WTC11 (cell line): ENCODE measurements at regions not wholly inside any gene's neighbourhood (a gene's known extent, or its start where the extent isn't known, plus 50 kb on each side); places are given as distances from the start of the nearest gene placed in this dataset.

Experiments
- ATAC-seq: fragments of 200-7000 bp; cut with Tn5 transposase; 2 replicates; pipeline ENCODE4 v1.10.0; 2021; ENCODE audit warnings: mild to moderate bottlenecking, moderate library complexity
- CTCF ChIA-PET: fragments of 300-600 bp; sonication (Branson Sonifier 250); formaldehyde crosslinking; loops from one replicate; lab custom pipeline; 2021; ENCODE audit warnings: antibody characterized with exemption; lab: Charles Lee
- POLR2A ChIA-PET: fragments of 350-600 bp; sonication (Branson Sonifier 250); formaldehyde crosslinking; loops from one replicate; lab custom pipeline; 2021; ENCODE audit warnings: antibody characterized with exemption; lab: Charles Lee
- DNase-seq: peaks from one replicate; pipeline ENCODE4 v3.0.0; 2021; ENCODE audit warnings: low spot score
- H3K27ac Mint-ChIP-seq: 2 replicates; pipeline ENCODE4 v1.8.0; 2021; ENCODE audit warnings: mixed read lengths
- H3K27me3 Mint-ChIP-seq: 2 replicates; pipeline ENCODE4 v1.8.0; 2021; ENCODE audit warnings: low read depth, mild to moderate bottlenecking, moderate library complexity, mixed read lengths
- H3K36me3 Mint-ChIP-seq: 2 replicates; pipeline ENCODE4 v1.8.0; 2021; ENCODE audit warnings: mixed read lengths
- H3K4me1 Mint-ChIP-seq: 2 replicates; pipeline ENCODE4 v1.8.0; 2022; ENCODE audit warnings: mixed read lengths
- H3K4me3 Mint-ChIP-seq: 2 replicates; pipeline ENCODE4 v1.8.0; 2021; ENCODE audit warnings: mild to moderate bottlenecking, moderate library complexity, mixed read lengths
- H3K9me3 Mint-ChIP-seq: 2 replicates; pipeline ENCODE4 v1.8.0; 2021; ENCODE audit warnings: mixed read lengths
- CBFB ChIP-seq: sonication (generic); formaldehyde crosslinking; IDR thresholded peaks from 2 replicates; pipeline ENCODE4 v1.8.1; 2022; ENCODE audit warnings: mild to moderate bottlenecking, low read depth, missing genetic modification reagents
- FOXJ3 ChIP-seq: sonication (generic); formaldehyde crosslinking; IDR thresholded peaks from 2 replicates; pipeline ENCODE4 v1.9.0; 2021; ENCODE audit warnings: missing genetic modification reagents, mild to moderate bottlenecking, borderline replicate concordance
- JAZF1 ChIP-seq: fragments of 250-450 bp; sonication (Bioruptor Pico); IDR thresholded peaks from 2 replicates; pipeline ENCODE4 v1.9.0; 2021; ENCODE audit warnings: moderate library complexity, mild to moderate bottlenecking, inconsistent platforms
- KAT7 ChIP-seq: sonication (generic); formaldehyde crosslinking; IDR thresholded peaks from 2 replicates; pipeline ENCODE4 v1.8.1; 2023; ENCODE audit warnings: missing genetic modification reagents, mild to moderate bottlenecking, borderline replicate concordance
- NR2C2 ChIP-seq: sonication (generic); formaldehyde crosslinking; IDR thresholded peaks from 2 replicates; pipeline ENCODE4 v1.8.0; 2022; ENCODE audit warnings: mild to moderate bottlenecking, missing genetic modification reagents
- NR3C1 ChIP-seq: sonication (generic); formaldehyde crosslinking; conservative IDR thresholded peaks from 2 replicates; pipeline ENCODE4 v1.8.1; 2023; ENCODE audit warnings: low read depth, mild to moderate bottlenecking, missing genetic modification reagents
- TP53 ChIP-seq: sonication (generic); formaldehyde crosslinking; IDR thresholded peaks from 2 replicates; pipeline ENCODE4 v1.8.1; 2023; ENCODE audit warnings: mild to moderate bottlenecking, missing genetic modification reagents
- ZNF263 ChIP-seq: sonication (generic); formaldehyde crosslinking; IDR thresholded peaks from 2 replicates; pipeline ENCODE4 v1.8.1; 2022; ENCODE audit warnings: low read depth, mild to moderate bottlenecking, moderate library complexity, missing genetic modification reagents
- ZNF396 ChIP-seq: fragments of 250-450 bp; sonication (Bioruptor Pico); IDR thresholded peaks from 2 replicates; pipeline ENCODE4 v1.8.0; 2021; ENCODE audit warnings: mild to moderate bottlenecking, moderate library complexity, borderline replicate concordance
- TF ChIP-seq, protein P1 (sequence below): sonication (generic); formaldehyde crosslinking; IDR thresholded peaks from 2 replicates; pipeline ENCODE4 v1.8.0; 2022; ENCODE audit warnings: mild to moderate bottlenecking, missing genetic modification reagents
- TF ChIP-seq, protein P2 (sequence below): sonication (generic); formaldehyde crosslinking; IDR thresholded peaks from 2 replicates; pipeline ENCODE4 v1.8.1; 2023; ENCODE audit warnings: mild to moderate bottlenecking, moderate library complexity, missing genetic modification reagents
- TF ChIP-seq, protein P3 (sequence below): sonication (generic); formaldehyde crosslinking; IDR thresholded peaks from 2 replicates; pipeline ENCODE4 v1.8.0; 2023; ENCODE audit warnings: missing genetic modification reagents, mild to moderate bottlenecking, borderline replicate concordance
- TF ChIP-seq, protein P4 (sequence below): sonication (generic); formaldehyde crosslinking; IDR thresholded peaks from 2 replicates; pipeline ENCODE4 v1.8.1; 2023; ENCODE audit warnings: mild to moderate bottlenecking, missing genetic modification reagents
- TF ChIP-seq, protein P5 (sequence below): sonication (generic); formaldehyde crosslinking; IDR thresholded peaks from 2 replicates; pipeline ENCODE4 v1.8.1; 2022; ENCODE audit warnings: low read depth, missing genetic modification reagents, borderline replicate concordance
- TF ChIP-seq, protein P6 (sequence below): fragments of 250-450 bp; sonication (Bioruptor Pico); IDR thresholded peaks from 2 replicates; pipeline ENCODE4 v1.9.0; 2021; ENCODE audit warnings: mild to moderate bottlenecking
- TF ChIP-seq, protein P7 (sequence below): sonication (generic); formaldehyde crosslinking; conservative IDR thresholded peaks from 2 replicates; pipeline ENCODE4 v1.8.1; 2023; ENCODE audit warnings: mild to moderate bottlenecking, low read depth, missing genetic modification reagents, moderate library complexity
- TF ChIP-seq, protein P8 (sequence below): sonication (generic); formaldehyde crosslinking; IDR thresholded peaks from 2 replicates; pipeline ENCODE4 v1.8.1; 2022; ENCODE audit warnings: mild to moderate bottlenecking, missing genetic modification reagents, moderate library complexity, borderline replicate concordance

DNA sequence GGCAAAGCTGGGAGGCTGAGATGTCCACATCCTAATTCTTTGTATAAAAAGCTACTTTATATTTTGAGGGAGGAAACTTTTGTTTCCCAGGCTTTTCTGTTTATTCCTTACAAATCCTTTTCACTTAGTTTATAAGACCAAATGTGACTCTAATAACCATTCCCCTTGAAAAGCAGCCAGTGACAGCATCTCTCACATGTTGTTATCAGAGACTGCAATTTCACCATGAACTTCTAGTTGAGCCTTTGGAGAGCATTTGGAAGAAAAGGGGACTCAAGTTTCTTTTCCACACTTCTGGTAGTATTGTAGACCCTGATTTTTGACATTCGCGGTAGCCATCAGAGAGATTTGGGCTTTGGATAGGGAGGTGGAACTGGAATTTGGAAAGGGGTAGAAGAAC lies 215.8 kb downstream of the RNF144B start:
- TF ChIP-seq ZNF263 (CRISPR knock-in tag) (no peak), NR2C2 (CRISPR knock-in tag) (no peak), CBFB (no peak), NR3C1 (CRISPR knock-in tag) (no peak), JAZF1 (CRISPR knock-in tag) (no peak), ZNF396 (CRISPR knock-in tag) (no peak)
- TF ChIP-seq, protein P1, sequence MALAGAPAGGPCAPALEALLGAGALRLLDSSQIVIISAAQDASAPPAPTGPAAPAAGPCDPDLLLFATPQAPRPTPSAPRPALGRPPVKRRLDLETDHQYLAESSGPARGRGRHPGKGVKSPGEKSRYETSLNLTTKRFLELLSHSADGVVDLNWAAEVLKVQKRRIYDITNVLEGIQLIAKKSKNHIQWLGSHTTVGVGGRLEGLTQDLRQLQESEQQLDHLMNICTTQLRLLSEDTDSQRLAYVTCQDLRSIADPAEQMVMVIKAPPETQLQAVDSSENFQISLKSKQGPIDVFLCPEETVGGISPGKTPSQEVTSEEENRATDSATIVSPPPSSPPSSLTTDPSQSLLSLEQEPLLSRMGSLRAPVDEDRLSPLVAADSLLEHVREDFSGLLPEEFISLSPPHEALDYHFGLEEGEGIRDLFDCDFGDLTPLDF (CRISPR knock-in tag): no peak
- TF ChIP-seq, protein P2, sequence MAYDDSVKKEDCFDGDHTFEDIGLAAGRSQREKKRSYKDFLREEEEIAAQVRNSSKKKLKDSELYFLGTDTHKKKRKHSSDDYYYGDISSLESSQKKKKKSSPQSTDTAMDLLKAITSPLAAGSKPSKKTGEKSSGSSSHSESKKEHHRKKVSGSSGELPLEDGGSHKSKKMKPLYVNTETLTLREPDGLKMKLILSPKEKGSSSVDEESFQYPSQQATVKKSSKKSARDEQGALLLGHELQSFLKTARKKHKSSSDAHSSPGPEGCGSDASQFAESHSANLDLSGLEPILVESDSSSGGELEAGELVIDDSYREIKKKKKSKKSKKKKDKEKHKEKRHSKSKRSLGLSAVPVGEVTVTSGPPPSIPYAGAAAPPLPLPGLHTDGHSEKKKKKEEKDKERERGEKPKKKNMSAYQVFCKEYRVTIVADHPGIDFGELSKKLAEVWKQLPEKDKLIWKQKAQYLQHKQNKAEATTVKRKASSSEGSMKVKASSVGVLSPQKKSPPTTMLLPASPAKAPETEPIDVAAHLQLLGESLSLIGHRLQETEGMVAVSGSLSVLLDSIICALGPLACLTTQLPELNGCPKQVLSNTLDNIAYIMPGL (CRISPR knock-in tag): no peak
- TF ChIP-seq, all 79 proteins: peak for 0
- DNase-seq: no peak
- ChIA-PET CTCF (no interaction called here), POLR2A (interaction anchor here (0.5 kb wide), 1 partner anchor 14 kb away, joined by 3 read pairs; no protein-coding TSS in a partner anchor)
- Mint-ChIP-seq H3K4me3 (no peak overlapping the region), H3K4me1 (peaks cover 4% of the 10 kb centered on the region), H3K36me3 (peaks cover 6% of the 10 kb centered on the region; the same call in 1 of the 2 replicates), H3K27me3 (no peaks in the 10 kb centered on the region), H3K9me3 (peaks cover 10% of the 10 kb centered on the region), H3K27ac (no peak overlapping the region)
- ATAC-seq: no peak

DNA sequence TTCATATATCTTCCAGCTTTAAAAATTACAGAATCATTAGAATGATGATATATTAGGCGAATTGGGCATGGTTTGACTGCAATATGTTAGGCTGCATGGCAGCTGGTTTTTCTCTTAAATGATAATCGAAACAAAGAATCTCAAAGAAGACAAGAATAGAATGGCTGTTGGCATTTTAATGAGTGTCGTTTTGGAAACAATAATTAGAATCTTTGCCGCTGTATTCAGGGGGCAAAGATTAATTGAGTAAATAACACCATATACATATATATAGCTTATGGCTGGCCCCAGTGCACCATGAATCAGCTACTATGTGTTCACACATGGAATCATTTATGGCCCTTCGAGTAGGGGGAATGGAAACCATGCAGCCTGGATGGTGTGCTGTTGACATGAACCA lies 216.2 kb downstream of the RNF144B start:
- no peaks in the 10 kb centered on the region for H3K27me3 Mint-ChIP-seq
- CTCF ChIA-PET: no interaction called here
- H3K36me3 Mint-ChIP-seq: peaks cover 7% of the 10 kb centered on the region; the same call in 1 of the 2 replicates
- no peak overlapping the region for H3K4me3 Mint-ChIP-seq
- DNase-seq: no peak
- no peak overlapping the region for H3K27ac Mint-ChIP-seq
- POLR2A ChIA-PET: interaction anchor here (0.5 kb wide), 1 partner anchor 13 kb away, joined by 3 read pairs; no protein-coding TSS in a partner anchor
- peaks cover 14% of the 10 kb centered on the region for H3K9me3 Mint-ChIP-seq
- ATAC-seq: no peak
- H3K4me1 Mint-ChIP-seq: peaks cover 4% of the 10 kb centered on the region
- TF ChIP-seq FOXJ3 (no peak), JAZF1 (CRISPR knock-in tag) (no peak), KAT7 (CRISPR knock-in tag) (no peak), TP53 (CRISPR knock-in tag) (no peak)
- TF ChIP-seq, protein P3, sequence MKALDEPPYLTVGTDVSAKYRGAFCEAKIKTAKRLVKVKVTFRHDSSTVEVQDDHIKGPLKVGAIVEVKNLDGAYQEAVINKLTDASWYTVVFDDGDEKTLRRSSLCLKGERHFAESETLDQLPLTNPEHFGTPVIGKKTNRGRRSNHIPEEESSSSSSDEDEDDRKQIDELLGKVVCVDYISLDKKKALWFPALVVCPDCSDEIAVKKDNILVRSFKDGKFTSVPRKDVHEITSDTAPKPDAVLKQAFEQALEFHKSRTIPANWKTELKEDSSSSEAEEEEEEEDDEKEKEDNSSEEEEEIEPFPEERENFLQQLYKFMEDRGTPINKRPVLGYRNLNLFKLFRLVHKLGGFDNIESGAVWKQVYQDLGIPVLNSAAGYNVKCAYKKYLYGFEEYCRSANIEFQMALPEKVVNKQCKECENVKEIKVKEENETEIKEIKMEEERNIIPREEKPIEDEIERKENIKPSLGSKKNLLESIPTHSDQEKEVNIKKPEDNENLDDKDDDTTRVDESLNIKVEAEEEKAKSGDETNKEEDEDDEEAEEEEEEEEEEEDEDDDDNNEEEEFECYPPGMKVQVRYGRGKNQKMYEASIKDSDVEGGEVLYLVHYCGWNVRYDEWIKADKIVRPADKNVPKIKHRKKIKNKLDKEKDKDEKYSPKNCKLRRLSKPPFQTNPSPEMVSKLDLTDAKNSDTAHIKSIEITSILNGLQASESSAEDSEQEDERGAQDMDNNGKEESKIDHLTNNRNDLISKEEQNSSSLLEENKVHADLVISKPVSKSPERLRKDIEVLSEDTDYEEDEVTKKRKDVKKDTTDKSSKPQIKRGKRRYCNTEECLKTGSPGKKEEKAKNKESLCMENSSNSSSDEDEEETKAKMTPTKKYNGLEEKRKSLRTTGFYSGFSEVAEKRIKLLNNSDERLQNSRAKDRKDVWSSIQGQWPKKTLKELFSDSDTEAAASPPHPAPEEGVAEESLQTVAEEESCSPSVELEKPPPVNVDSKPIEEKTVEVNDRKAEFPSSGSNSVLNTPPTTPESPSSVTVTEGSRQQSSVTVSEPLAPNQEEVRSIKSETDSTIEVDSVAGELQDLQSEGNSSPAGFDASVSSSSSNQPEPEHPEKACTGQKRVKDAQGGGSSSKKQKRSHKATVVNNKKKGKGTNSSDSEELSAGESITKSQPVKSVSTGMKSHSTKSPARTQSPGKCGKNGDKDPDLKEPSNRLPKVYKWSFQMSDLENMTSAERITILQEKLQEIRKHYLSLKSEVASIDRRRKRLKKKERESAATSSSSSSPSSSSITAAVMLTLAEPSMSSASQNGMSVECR (CRISPR knock-in tag): no peak
- TF ChIP-seq, protein P4, sequence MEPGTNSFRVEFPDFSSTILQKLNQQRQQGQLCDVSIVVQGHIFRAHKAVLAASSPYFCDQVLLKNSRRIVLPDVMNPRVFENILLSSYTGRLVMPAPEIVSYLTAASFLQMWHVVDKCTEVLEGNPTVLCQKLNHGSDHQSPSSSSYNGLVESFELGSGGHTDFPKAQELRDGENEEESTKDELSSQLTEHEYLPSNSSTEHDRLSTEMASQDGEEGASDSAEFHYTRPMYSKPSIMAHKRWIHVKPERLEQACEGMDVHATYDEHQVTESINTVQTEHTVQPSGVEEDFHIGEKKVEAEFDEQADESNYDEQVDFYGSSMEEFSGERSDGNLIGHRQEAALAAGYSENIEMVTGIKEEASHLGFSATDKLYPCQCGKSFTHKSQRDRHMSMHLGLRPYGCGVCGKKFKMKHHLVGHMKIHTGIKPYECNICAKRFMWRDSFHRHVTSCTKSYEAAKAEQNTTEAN (CRISPR knock-in tag): no peak
- TF ChIP-seq, protein P5, sequence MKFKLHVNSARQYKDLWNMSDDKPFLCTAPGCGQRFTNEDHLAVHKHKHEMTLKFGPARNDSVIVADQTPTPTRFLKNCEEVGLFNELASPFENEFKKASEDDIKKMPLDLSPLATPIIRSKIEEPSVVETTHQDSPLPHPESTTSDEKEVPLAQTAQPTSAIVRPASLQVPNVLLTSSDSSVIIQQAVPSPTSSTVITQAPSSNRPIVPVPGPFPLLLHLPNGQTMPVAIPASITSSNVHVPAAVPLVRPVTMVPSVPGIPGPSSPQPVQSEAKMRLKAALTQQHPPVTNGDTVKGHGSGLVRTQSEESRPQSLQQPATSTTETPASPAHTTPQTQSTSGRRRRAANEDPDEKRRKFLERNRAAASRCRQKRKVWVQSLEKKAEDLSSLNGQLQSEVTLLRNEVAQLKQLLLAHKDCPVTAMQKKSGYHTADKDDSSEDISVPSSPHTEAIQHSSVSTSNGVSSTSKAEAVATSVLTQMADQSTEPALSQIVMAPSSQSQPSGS (CRISPR knock-in tag): no peak
- TF ChIP-seq, protein P6, sequence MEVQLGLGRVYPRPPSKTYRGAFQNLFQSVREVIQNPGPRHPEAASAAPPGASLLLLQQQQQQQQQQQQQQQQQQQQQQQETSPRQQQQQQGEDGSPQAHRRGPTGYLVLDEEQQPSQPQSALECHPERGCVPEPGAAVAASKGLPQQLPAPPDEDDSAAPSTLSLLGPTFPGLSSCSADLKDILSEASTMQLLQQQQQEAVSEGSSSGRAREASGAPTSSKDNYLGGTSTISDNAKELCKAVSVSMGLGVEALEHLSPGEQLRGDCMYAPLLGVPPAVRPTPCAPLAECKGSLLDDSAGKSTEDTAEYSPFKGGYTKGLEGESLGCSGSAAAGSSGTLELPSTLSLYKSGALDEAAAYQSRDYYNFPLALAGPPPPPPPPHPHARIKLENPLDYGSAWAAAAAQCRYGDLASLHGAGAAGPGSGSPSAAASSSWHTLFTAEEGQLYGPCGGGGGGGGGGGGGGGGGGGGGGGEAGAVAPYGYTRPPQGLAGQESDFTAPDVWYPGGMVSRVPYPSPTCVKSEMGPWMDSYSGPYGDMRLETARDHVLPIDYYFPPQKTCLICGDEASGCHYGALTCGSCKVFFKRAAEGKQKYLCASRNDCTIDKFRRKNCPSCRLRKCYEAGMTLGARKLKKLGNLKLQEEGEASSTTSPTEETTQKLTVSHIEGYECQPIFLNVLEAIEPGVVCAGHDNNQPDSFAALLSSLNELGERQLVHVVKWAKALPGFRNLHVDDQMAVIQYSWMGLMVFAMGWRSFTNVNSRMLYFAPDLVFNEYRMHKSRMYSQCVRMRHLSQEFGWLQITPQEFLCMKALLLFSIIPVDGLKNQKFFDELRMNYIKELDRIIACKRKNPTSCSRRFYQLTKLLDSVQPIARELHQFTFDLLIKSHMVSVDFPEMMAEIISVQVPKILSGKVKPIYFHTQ (CRISPR knock-in tag): no peak
- TF ChIP-seq, protein P7, sequence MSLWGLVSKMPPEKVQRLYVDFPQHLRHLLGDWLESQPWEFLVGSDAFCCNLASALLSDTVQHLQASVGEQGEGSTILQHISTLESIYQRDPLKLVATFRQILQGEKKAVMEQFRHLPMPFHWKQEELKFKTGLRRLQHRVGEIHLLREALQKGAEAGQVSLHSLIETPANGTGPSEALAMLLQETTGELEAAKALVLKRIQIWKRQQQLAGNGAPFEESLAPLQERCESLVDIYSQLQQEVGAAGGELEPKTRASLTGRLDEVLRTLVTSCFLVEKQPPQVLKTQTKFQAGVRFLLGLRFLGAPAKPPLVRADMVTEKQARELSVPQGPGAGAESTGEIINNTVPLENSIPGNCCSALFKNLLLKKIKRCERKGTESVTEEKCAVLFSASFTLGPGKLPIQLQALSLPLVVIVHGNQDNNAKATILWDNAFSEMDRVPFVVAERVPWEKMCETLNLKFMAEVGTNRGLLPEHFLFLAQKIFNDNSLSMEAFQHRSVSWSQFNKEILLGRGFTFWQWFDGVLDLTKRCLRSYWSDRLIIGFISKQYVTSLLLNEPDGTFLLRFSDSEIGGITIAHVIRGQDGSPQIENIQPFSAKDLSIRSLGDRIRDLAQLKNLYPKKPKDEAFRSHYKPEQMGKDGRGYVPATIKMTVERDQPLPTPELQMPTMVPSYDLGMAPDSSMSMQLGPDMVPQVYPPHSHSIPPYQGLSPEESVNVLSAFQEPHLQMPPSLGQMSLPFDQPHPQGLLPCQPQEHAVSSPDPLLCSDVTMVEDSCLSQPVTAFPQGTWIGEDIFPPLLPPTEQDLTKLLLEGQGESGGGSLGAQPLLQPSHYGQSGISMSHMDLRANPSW (CRISPR knock-in tag): no peak
- TF ChIP-seq, protein P8, sequence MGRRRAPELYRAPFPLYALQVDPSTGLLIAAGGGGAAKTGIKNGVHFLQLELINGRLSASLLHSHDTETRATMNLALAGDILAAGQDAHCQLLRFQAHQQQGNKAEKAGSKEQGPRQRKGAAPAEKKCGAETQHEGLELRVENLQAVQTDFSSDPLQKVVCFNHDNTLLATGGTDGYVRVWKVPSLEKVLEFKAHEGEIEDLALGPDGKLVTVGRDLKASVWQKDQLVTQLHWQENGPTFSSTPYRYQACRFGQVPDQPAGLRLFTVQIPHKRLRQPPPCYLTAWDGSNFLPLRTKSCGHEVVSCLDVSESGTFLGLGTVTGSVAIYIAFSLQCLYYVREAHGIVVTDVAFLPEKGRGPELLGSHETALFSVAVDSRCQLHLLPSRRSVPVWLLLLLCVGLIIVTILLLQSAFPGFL (CRISPR knock-in tag): no peak
